Pancreas (tissue), 10 donors: ENCODE measurements at regions not wholly inside any gene's neighbourhood (a gene's known extent, or its start where the extent isn't known, plus 50 kb on each side); places are given as distances from the start of the nearest gene placed in this dataset.
"Not testable (repeated sequence)": the region's sequence is repeated elsewhere in the genome, so short reads cannot be mapped to it uniquely, and the experiment has no call there.

Source experiments
- ATAC-seq, 4 donors: fragments of 200-7000 bp; cut with Tn5 transposase; one replicate each; pipeline versions ENCODE4 v1.8.0 to v1.9.1; 2020; ENCODE audit warnings: mild to moderate bottlenecking in 4 of 4, moderate library complexity in 4 of 4
- DNase-seq, 6 donors: peaks; one replicate each; pipeline ENCODE4 v3.0.0-alpha.2; 2020
- FAIRE-seq: peaks from 2 replicates; lab custom pipeline; 2012; peaks lifted over from hg19 to GRCh38; lab: Jason Lieb, UNC
- H3K27ac ChIP-seq, 4 donors: fragments of 200-600 bp; sonication (generic); 1 replicate in 3 of 4; 2 replicates in 1 of 4; pipeline versions ENCODE4 v1.5.0 to v1.8.0; 2020
- H3K27me3 ChIP-seq, 4 donors: fragments of 200-600 bp; one replicate each; pipeline ENCODE4 v1.8.0; 2021
- H3K36me3 ChIP-seq, 3 donors: fragments of 200-600 bp; sonication (generic) in 1 of 3; one replicate each; pipeline versions ENCODE4 v1.5.0 to v1.8.0; 2020 to 2021
- H3K4me1 ChIP-seq, 3 donors: fragments of 200-600 bp; one replicate each; pipeline ENCODE4 v1.8.0; 2021
- H3K4me3 ChIP-seq, 4 donors: fragments of 200-600 bp; sonication (generic) in 2 of 4; one replicate each; pipeline versions ENCODE4 v1.5.0 to v1.8.0; 2020 to 2021
- H3K9me3 ChIP-seq, 4 donors: fragments of 200-600 bp; one replicate each; pipeline ENCODE4 v1.8.0; 2021
- WGBS, 2 donors: extraction: QIAGEN DNeasy Blood & Tissue Kit; methylation state at CpG; one replicate each; pipeline ENCODE4 v1.1.7; 2013; 5-methylcytosine and 5-hydroxymethylcytosine counted together
- intact Hi-C, 3 donors: fragments of 100-400 bp; cut with DNase I; formaldehyde crosslinking; loops; one replicate each; pipeline versions ENCODE4 v1.11.1 to v1.14.2; 2022
- TF ChIP-seq, protein P1 (sequence below), 4 donors: fragments of 200-600 bp; sonication (generic) in 3 of 4; IDR thresholded peaks; one replicate each; pipeline versions ENCODE4 v1.5.0 to v1.8.0; 2021; ENCODE audit warnings: antibody characterized with exemption in 4 of 4
- donor health status: healthy with polysubstance abuse.
- donor health status: DM: no; HTN: no; CAD: no; lungs with moderate emphysema.
- donor health status: DM: no; HTN: no; CAD: no.
- donor health status: control.
- donor health status: control.
- donor health status: Bipolar disorder and iron deficiency.
- donor health status: DM: yes; HTN: yes; CAD: no.
- donor health status: DM: no; HTN: no; CAD: no.
- donor health status: DM: no; HTN: no; CAD: no.
- donor health status: DM: yes; HTN: yes; CAD: no.

DNA sequence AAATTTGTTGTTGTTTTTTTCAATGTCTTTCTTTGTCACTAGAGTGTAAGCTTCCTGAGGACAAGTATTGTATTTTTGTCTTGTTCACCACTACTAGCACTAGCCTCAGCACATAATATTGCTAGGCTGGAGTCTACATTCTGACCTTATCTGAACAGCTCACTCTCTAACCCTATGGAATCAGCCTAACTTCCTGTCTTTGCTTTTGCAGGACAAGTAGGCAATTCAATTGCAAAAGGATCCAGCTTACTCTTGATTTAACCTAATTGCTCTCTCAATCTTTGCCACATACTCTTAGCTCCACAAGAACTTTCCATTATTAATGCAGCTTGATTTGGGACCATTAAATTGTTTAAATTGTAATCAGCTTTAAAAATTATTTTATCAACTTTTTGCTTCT lies 308.5 kb downstream of the MAN2A1 start:
- no peak for FAIRE-seq

DNA sequence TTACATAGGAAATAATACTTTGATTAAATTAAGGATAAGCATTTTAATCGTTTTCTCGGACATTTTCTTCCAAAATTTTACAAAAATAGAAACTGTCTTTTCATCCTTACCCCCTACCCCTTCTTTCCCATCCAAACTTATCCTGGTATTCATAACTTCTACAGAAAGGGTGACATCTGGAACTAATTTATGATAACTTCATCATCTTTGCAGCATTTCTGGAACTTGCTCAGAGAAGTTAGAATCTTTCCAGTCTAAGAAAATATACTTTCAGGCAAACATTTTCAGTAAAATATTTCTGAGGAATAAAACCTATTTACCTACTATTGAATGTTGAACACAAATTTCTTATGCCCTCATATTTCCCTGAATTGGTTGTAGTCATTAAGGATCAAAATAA lies 309.0 kb downstream of the MAN2A1 start:
- H3K27ac ChIP-seq, result no peak overlapping the region
- intact Hi-C loops, result no loop called here
- no peaks in the 10 kb centered on the region for H3K27me3 ChIP-seq
- FAIRE-seq (no peak), ATAC-seq (no peak), DNase-seq (no peak)
- 18 to 29% methylated on average over 2 of the region's 2 CpGs for WGBS, 2 donors
- H3K4me1 ChIP-seq, result peaks cover 0 to 7% (median 4%) of the 10 kb centered on the region in 3 donors
- TF ChIP-seq, protein P1, sequence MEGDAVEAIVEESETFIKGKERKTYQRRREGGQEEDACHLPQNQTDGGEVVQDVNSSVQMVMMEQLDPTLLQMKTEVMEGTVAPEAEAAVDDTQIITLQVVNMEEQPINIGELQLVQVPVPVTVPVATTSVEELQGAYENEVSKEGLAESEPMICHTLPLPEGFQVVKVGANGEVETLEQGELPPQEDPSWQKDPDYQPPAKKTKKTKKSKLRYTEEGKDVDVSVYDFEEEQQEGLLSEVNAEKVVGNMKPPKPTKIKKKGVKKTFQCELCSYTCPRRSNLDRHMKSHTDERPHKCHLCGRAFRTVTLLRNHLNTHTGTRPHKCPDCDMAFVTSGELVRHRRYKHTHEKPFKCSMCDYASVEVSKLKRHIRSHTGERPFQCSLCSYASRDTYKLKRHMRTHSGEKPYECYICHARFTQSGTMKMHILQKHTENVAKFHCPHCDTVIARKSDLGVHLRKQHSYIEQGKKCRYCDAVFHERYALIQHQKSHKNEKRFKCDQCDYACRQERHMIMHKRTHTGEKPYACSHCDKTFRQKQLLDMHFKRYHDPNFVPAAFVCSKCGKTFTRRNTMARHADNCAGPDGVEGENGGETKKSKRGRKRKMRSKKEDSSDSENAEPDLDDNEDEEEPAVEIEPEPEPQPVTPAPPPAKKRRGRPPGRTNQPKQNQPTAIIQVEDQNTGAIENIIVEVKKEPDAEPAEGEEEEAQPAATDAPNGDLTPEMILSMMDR (IDR thresholded peaks at IDR 0.05), result no peak
- H3K9me3 ChIP-seq, result no peaks in the 10 kb centered on the region
- H3K4me3 ChIP-seq, result no peak overlapping the region
- H3K36me3 ChIP-seq, result no peaks in the 10 kb centered on the region

More for the DNA sequence above, 308.5 kb downstream of the MAN2A1 start:
- DNase-seq (no peak), ATAC-seq (no peak)
- no peaks in the 10 kb centered on the region for H3K9me3 ChIP-seq
- no peak overlapping the region for H3K27ac ChIP-seq
- TF ChIP-seq, protein P1 (IDR thresholded peaks at IDR 0.05), result no peak
- peaks cover 0 to 7% (median 4%) of the 10 kb centered on the region in 3 donors for H3K4me1 ChIP-seq
- H3K27me3 ChIP-seq, result no peaks in the 10 kb centered on the region
- intact Hi-C loops, result no loop called here
- no peak overlapping the region for H3K4me3 ChIP-seq
- no peaks in the 10 kb centered on the region for H3K36me3 ChIP-seq

DNA sequence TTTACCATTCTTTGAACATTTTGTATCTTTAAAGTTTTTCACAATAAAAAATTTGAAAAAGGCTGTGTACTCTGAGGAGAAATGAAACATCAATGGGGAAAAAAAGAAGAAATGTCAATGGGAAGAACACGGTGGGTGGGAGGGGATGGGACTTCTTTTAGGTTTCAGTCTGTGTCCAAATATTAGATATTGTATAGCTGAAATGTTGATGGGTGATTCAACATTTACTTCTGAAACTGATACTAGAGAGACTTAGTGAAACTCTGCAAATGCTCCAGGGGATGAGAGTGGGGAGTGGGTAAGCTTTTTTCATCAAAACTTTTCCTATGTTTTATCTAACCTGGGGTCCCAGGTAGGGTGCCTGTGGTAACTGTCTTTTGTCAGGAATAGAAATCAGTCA lies 311.9 kb downstream of the MAN2A1 start:
- WGBS, 2 donors, result 84 to 96% methylated on average over 1 of the region's 1 CpG
- no peak overlapping the region for H3K4me3 ChIP-seq
- TF ChIP-seq, protein P1 (IDR thresholded peaks at IDR 0.05), result no peak
- no peak for FAIRE-seq
- H3K27me3 ChIP-seq, result no peaks in the 10 kb centered on the region
- H3K4me1 ChIP-seq, result peaks cover 0 to 7% (median 4%) of the 10 kb centered on the region in 3 donors
- ATAC-seq, result no peak
- no peak for DNase-seq
- H3K27ac ChIP-seq, result no peak overlapping the region
- H3K36me3 ChIP-seq, result no peaks in the 10 kb centered on the region
- intact Hi-C loops, result no loop called here
- no peaks in the 10 kb centered on the region for H3K9me3 ChIP-seq

DNA sequence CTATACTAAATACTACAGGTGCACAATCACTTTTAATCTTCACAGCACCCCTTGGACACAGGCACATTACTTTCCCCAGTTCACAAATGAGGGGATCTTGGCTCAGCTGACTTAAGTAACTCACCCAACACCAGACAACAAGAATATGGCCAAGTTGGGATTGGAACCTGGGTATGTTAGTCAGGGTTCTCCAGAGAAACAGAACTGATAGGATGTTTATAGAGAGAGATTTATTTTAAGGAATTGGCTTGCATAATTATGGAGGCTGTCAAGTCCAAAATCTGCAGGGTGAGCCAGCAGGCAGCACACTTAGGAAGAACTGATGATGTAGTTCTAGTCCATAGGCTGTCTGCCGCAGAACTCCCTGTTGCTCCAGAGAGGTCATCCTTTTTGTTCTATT lies 312.9 kb downstream of the MAN2A1 start:
- 96 to 100% methylated on average over 1 of the region's 1 CpG for WGBS, 2 donors
- ATAC-seq, result no peak
- intact Hi-C loops, result no loop called here
- H3K27ac ChIP-seq, result no peak overlapping the region
- no peak overlapping the region for H3K4me3 ChIP-seq
- H3K27me3 ChIP-seq, result no peaks in the 10 kb centered on the region
- no peaks in the 10 kb centered on the region for H3K9me3 ChIP-seq
- no peaks in the 10 kb centered on the region for H3K36me3 ChIP-seq
- peaks cover 0 to 7% (median 4%) of the 10 kb centered on the region in 3 donors for H3K4me1 ChIP-seq
- DNase-seq, result no peak
- TF ChIP-seq, protein P1 (IDR thresholded peaks at IDR 0.05), result no peak
- no peak for FAIRE-seq

DNA sequence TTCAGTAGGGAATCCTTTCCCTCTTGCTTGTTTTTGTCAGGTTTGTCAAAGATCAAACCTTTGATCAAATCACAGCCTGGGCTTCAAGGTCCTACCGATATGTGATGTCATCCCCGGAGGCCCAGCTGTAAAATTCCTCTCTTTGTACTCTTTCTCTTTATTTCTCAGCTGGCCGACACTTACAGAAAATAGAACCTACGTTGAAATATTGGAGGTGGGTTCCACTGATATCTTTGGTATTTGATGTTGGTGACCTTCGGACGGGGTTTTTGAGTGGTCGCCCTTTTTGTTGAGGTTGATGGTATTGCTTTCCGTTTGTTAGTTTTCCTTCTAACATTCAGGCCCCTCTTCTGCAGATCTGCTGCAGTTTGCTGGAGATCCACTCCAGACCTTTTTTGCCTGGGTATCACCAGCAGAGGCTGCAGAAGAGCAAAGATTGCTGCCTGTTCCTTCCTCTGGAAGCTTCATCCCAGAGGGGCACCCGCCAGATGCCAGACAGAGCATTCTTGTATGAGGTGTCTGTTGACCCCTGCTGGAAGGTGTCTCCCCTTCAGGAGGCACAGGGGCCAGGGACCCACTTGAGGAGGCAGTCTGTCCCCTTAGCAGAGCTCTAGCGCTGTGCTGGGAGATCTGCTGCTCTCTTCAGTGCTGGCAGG lies 316.3 kb downstream of the MAN2A1 start:
- ATAC-seq, H3K27me3 ChIP-seq, H3K27ac ChIP-seq, H3K36me3 ChIP-seq, FAIRE-seq, intact Hi-C loops, H3K4me3 ChIP-seq, H3K4me1 ChIP-seq, DNase-seq, H3K9me3 ChIP-seq: not testable (repeated sequence)
- 77 to 86% methylated on average over 10 of the region's 10 CpGs for WGBS, 2 donors
